HG02571 (cell line): ENCODE measurements at regions not wholly inside any gene's neighbourhood (a gene's known extent, or its start where the extent isn't known, plus 50 kb on each side); places are given as distances from the start of the nearest gene placed in this dataset.

Experiments used
- ATAC-seq: cut with Tn5 transposase; IDR thresholded peaks from one replicate; pipeline ENCODE4 v1.9.1; 2021; ENCODE audit warnings: mild to moderate bottlenecking, moderate library complexity; ENCODE audit not compliant: unreplicated experiment

GRCh38 chr9:89789922-89790510 lies 185.2 kb downstream of the GADD45G start:
- no peak for ATAC-seq

GRCh38 chr9:89790542-89791109 lies 185.8 kb downstream of the GADD45G start:
- no peak for ATAC-seq

- no peak for ATAC-seq
Measured at GRCh38 chr9:89791754-89792153, 186.9 kb downstream of the GADD45G start.

GRCh38 chr9:89792189-89793123 lies 187.6 kb downstream of the GADD45G start:
- no peak for ATAC-seq

- no peak for ATAC-seq
Measured at GRCh38 chr9:89793124-89793495, 188.3 kb downstream of the GADD45G start.

GRCh38 chr9:89793551-89793950 lies 188.7 kb downstream of the GADD45G start:
- ATAC-seq = no peak

- ATAC-seq = no peak
Measured at GRCh38 chr9:89794918-89795317, 190.1 kb downstream of the GADD45G start.

- no peak for ATAC-seq
Measured at GRCh38 chr9:89795538-89796195, 190.9 kb downstream of the GADD45G start.

- ATAC-seq = no peak
Measured at GRCh38 chr9:89796606-89797005, 191.8 kb downstream of the GADD45G start.

- no peak for ATAC-seq
Measured at GRCh38 chr9:89797255-89797654, 192.4 kb downstream of the GADD45G start.

GRCh38 chr9:89797937-89798455 lies 193.2 kb downstream of the GADD45G start:
- ATAC-seq = no peak

- no peak for ATAC-seq
Measured at GRCh38 chr9:89798547-89799120, 193.8 kb downstream of the GADD45G start.

- no peak for ATAC-seq
Measured at GRCh38 chr9:89799221-89799620, 194.4 kb downstream of the GADD45G start.

- no peak for ATAC-seq
Measured at GRCh38 chr9:89799766-89800165, 195.0 kb downstream of the GADD45G start.

GRCh38 chr9:89801341-89801740 lies 196.5 kb downstream of the GADD45G start:
- no peak for ATAC-seq

- ATAC-seq = no peak
Measured at GRCh38 chr9:89801742-89802670, 197.2 kb downstream of the GADD45G start.

- no peak for ATAC-seq
Measured at GRCh38 chr9:89802781-89803355, 198.1 kb downstream of the GADD45G start.

GRCh38 chr9:89803403-89803802 lies 198.6 kb downstream of the GADD45G start:
- ATAC-seq = no peak

- no peak for ATAC-seq
Measured at GRCh38 chr9:89804766-89805531, 200.1 kb downstream of the GADD45G start.
